ENCODE measurements at regions not wholly inside any gene's neighbourhood (a gene's known extent, or its start where the extent isn't known, plus 50 kb on each side); places are given as distances from the start of the nearest gene placed in this dataset.

GRCh38 chr2:238742066-238742465, 105.8 kb upstream of the TWIST2 start:
- TF ChIP-seq FOXA1 (IDR thresholded peaks at IDR 0.05): no peak
- no peak for TF ChIP-seq CTCF (IDR thresholded peaks at IDR 0.05; ENCODE audit: low read depth, low read length, missing input control)
- no peak for TF ChIP-seq EGR1 (IDR thresholded peaks at IDR 0.05; ENCODE audit: low read depth in 2 of 2)
